AG10803 (cell line): ENCODE measurements at regions not wholly inside any gene's neighbourhood (a gene's known extent, or its start where the extent isn't known, plus 50 kb on each side); places are given as distances from the start of the nearest gene placed in this dataset.

ENCODE experiments used
- DNase-seq: peaks from one replicate; pipeline ENCODE4 v3.0.0; 2010; ENCODE audit warnings: low read depth
- H3K4me3 ChIP-seq: 2 replicates; pipeline ENCODE4 v1.5.1; 2011; ENCODE audit warnings: mild to moderate bottlenecking, low read length, control low read depth
- CTCF ChIP-seq: conservative IDR thresholded peaks from 2 replicates; pipeline ENCODE4 v1.5.1; 2011; ENCODE audit warnings: mild to moderate bottlenecking, low read length, control low read depth, inconsistent platforms

- H3K4me3 ChIP-seq, result no peak overlapping the region
- no peak for TF ChIP-seq CTCF
- peak; percentile 18 for DNase-seq
Observed at GRCh38 chr19:31427857-31428256, 78.6 kb upstream of the TSHZ3 start.

GRCh38 chr19:31430381-31430780, 81.1 kb upstream of the TSHZ3 start:
- no peak overlapping the region for H3K4me3 ChIP-seq
- no peak for DNase-seq
- TF ChIP-seq CTCF, result no peak

GRCh38 chr19:31432201-31432810, 83.1 kb upstream of the TSHZ3 start:
- TF ChIP-seq CTCF, result no peak
- DNase-seq, result no peak
- H3K4me3 ChIP-seq, result no peak overlapping the region

GRCh38 chr19:31436121-31436776, 87.0 kb upstream of the TSHZ3 start:
- peak; percentile 8 for DNase-seq
- H3K4me3 ChIP-seq, result no peak overlapping the region
- TF ChIP-seq CTCF, result no peak

- no peak for DNase-seq
- H3K4me3 ChIP-seq, result no peak overlapping the region
- TF ChIP-seq CTCF, result no peak
Observed at GRCh38 chr19:31438401-31439269, 89.4 kb upstream of the TSHZ3 start.

GRCh38 chr19:31439270-31439573, 90.0 kb upstream of the TSHZ3 start:
- no peak for TF ChIP-seq CTCF
- no peak overlapping the region for H3K4me3 ChIP-seq
- DNase-seq, result no peak
